ENCODE measurements at regions not wholly inside any gene's neighbourhood (a gene's known extent, or its start where the extent isn't known, plus 50 kb on each side); places are given as distances from the start of the nearest gene placed in this dataset.

GRCh38 chr16:61332461-61332860 lies 703.8 kb downstream of the CDH8 start:
- TF ChIP-seq POLR2A (IDR thresholded peaks at IDR 0.05), result no peak
- TF ChIP-seq CTCF (IDR thresholded peaks at IDR 0.05), result no peak
- TF ChIP-seq POLR2AphosphoS5 (IDR thresholded peaks at IDR 0.05), result no peak
